ENCODE measurements at regions not wholly inside any gene's neighbourhood (a gene's known extent, or its start where the extent isn't known, plus 50 kb on each side); places are given as distances from the start of the nearest gene placed in this dataset.

DNA sequence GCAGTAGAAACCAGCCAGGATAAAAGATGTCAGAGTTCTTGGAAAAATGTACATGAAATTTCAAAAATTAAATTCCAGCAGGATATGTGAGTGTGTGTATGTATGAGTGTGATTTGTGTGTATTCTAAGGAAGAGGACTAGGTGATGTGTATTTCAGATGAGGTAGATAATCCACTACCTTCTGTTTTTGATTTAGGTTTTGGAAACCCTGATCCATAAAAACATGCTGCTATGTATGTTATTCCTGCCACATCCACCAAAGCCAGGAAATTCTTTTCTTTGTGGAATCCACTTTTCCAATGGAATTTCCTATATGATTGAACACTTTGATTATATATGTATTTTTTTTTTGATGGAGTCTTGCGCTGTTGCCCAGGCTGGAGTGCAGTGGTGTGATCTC is 276.9 kb downstream of the UQCRFS1 start:
- DNase-seq (ENCODE audit: low read depth in 2 of 2): no peak

DNA sequence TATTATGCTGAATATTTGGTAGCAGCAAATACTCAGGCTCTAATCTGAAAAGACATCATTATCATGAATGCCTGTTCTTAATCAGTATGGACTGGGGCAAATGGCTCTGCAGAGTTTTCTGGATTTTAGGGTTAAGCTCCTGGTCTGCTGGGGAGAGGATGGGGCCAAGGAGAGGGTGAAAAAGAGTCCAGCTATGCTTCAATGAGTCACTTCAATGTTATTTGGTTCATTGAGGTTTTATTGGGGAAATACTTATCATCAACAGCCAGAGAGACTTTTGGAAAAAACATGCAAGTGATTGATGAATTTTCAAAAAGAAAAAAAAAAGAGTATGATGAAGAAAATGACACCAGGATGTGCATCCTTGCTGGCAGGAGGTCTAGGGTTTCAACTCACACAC is 278.3 kb downstream of the UQCRFS1 start:
- no peak for DNase-seq (ENCODE audit: low read depth in 2 of 2)

DNA sequence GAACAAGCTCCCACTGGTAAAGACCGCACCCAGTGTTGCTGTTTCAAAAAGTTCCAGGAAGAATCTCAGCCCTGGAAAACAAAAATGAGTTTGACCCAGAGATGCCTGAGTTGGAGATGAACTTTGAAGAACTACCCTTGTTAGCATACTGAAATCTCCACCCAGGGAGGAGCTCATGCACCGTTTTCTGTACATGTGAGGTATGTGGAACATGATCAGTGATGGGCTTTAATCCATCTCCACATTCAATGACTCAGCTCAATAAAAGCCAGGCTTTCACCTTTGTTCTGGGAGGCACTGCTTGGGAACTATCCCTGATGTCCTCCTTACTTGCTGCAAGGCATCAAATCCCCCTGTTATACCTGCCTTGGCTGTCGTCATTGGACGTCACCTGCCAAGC is 279.9 kb downstream of the UQCRFS1 start:
- DNase-seq (ENCODE audit: low read depth in 2 of 2): no peak

DNA sequence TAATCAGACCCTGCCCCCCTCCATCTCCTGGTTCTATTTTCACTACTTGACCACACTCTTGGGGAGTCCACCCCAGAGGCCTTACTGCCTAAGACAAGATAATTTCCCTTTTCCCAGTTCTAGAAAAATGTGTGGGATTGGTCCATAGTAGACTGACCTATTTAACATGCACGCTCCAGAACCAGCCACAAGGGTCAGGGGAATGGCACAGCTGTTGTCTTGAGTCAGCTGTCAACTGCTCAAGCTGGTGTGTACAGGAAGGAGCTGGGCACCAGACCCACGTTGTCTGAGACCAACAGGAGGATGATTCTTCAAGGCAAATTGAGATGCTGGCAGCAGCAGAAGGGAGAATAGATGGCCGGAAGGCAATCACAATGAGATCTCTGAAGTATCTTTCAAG is 280.5 kb downstream of the UQCRFS1 start:
- DNase-seq (ENCODE audit: low read depth in 2 of 2): no peak

- DNase-seq (ENCODE audit: low read depth in 2 of 2): no peak
Measured at GRCh38 chr19:28929006-28929405, 283.9 kb downstream of the UQCRFS1 start.

DNA sequence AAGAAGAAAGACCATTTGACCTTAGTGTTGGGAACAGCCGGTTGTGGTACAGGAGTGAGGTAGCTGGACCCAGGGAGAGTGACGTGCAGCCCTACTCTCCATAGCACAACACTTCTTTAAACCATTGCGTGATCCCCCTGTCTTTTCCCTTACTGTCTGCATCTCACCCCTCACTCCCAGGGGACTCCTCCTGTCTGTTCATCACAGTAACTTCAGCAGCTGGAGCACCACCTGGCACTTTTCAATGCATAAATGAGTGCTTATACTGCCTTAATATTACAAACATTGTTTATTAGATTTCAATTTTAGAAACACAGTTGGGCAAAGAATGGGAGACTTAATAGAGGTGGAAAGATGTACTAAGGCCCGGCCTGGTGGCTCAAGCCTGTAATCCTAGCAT is 285.5 kb downstream of the UQCRFS1 start:
- DNase-seq (ENCODE audit: low read depth in 2 of 2): no peak

DNA sequence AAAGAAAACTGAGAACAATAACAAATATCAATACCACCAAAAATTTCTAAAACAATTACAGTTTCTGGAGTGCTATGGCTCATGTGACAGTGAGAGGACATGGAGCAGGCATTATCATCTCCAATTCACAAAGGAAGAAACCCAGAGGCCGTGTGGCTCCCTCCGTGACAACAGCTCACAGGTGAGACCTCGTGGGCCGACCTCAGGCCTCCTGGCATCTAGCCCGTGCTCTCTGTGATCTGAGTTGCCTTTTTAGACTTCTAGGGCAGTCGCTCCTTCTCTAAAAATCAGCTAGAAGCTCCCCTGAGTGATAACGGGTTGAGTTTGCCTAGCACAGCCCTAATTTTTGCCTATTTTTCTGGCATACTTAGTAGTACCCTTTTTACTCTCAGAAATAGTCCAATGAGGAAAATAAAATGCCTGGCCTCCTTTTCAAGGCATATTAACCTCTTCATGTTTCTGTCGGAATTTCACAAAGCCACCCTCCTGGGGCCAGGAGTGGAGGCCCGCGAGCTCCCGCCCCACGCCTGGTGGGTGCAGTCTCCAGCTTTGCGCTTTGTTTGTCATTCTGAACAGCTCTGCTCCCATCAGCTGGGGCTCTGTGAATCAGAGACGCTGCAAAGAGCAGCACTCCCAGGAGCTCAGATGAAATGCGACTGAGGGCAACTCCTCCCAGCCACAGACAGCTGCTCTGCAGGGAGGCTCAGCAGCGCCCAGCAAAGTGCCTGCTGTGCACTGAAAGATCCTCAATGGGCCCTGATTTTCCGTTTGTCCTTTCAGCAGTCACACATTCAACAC is 292.5 kb downstream of the UQCRFS1 start:
- DNase-seq (ENCODE audit: low read depth in 2 of 2): no peak

DNA sequence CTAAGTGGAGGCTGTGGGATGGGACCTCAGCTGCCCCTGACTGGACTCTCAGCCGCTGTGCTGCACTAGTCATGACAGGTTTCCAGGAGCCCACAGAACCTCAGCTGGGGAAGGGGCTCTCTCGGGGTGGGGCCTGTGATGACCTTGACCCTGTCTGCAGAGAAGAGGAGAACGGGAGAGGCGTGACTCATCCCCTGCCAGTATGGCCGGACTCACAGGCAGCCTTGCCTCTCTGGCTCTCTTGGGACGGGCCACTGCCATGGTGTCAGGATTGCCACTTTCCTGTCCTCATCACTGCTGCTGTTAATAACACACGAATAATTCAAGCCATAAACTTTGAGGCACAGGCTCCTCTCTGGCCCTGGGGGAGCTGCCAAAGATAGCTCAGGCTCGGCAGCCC is 295.3 kb downstream of the UQCRFS1 start:
- no peak for DNase-seq (ENCODE audit: low read depth in 2 of 2)

GRCh38 chr19:28915737-28916460 is 297.1 kb downstream of the UQCRFS1 start:
- no peak for DNase-seq (ENCODE audit: low read depth in 2 of 2)

DNA sequence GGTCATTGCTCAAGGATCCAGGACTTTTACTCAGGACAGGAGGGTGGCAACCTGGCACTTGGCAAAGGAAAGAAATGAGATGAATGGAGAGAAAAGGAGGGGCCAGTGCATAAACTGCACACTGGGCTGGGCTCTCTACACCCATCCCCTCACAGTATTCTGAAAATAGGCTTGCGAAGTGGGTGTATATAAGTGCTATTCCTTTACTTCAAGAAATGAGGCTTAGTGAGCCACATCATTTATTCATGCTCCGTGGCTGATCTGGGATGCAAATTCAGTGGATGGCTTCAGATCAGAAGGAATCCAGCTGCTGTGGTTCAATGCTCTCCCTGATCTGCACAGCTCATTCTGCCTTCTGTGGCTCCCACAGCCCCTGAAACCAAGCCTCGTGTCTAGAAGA is 297.7 kb downstream of the UQCRFS1 start:
- no peak for DNase-seq (ENCODE audit: low read depth in 2 of 2)

DNA sequence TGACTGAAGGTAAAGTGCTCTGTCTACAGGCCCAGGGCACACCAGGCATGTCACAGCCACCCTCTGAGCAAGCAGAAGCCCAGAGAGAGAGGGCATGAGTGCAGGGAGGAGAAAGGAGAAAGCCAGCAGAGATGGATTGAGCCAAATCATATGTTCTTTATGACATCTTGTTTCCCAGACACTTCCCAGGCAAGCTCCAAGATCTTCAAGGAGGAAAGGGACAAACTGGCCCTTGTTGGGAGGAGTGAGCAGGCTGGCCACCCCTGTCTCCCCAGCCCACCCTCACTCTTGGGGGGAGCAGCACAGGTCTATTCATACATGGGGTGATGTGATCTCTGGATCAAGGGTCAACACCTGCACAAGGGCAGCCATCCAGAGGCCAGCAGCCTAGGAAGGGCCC is 298.8 kb downstream of the UQCRFS1 start:
- DNase-seq (ENCODE audit: low read depth in 2 of 2): no peak

DNA sequence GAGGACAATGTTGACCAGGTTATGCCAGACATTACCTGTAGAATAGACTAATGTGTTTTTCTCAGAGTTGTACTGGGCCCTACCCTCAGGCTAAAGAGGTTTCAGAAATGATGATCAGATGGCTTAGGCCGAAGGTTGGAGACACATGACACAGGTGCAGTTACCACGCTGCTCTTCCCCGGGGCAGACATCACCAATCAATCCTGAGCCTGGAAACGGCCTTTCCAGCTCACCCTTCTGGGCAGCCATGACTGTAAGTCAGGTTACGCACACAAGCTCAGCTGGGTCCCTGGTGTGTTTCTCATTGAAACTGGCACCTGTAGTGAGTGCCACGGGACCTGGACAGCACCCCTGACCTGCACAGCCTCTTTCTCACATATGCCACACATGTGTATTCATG is 299.3 kb downstream of the UQCRFS1 start:
- no peak for DNase-seq (ENCODE audit: low read depth in 2 of 2)

DNA sequence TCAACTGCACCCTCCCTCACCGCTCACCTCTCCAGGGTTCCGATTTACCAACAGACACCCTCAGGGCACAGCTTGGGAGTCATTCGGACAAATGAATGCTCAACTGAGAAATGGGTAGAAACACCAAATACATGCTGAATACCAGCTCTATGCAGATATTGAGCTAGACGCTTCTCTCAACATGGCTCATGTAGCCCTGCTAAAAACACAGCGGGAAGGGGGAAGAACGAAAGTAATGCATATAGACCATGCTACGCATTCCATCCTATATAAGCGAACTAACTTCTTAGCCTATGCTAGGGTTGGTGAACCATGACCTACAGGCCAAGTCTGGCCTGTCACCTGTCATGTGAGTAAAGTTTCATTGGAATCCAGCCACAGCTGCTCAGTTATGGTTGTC is 304.0 kb downstream of the UQCRFS1 start:
- DNase-seq (ENCODE audit: low read depth in 2 of 2): no peak

- DNase-seq (ENCODE audit: low read depth in 2 of 2): no peak
Measured at GRCh38 chr19:28907534-28907933, 305.4 kb downstream of the UQCRFS1 start.

DNA sequence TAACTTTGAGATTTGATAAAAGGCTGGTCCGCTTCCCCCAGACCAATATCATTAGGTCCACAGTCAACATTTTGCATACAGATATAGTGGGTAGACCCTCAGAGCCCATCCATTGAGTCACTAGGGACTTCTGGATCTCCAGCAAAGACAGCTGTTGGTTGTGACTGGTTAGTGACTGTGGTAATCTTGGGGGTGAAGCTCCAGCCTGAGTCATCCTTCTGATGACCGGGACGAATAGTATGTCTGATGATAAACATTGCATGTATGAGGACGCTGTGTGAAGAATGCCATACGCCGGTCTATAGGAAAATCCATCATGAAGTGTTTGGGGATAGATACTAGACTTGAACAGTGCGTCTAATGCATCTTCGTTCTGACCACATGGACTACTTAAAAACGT is 307.0 kb downstream of the UQCRFS1 start:
- DNase-seq (ENCODE audit: low read depth in 2 of 2): no peak

GRCh38 chr19:28899703-28900102 is 313.2 kb downstream of the UQCRFS1 start:
- DNase-seq (ENCODE audit: low read depth in 2 of 2): no peak

- DNase-seq (ENCODE audit: low read depth in 2 of 2): no peak
Measured at GRCh38 chr19:28898249-28898648, 314.7 kb downstream of the UQCRFS1 start.

DNA sequence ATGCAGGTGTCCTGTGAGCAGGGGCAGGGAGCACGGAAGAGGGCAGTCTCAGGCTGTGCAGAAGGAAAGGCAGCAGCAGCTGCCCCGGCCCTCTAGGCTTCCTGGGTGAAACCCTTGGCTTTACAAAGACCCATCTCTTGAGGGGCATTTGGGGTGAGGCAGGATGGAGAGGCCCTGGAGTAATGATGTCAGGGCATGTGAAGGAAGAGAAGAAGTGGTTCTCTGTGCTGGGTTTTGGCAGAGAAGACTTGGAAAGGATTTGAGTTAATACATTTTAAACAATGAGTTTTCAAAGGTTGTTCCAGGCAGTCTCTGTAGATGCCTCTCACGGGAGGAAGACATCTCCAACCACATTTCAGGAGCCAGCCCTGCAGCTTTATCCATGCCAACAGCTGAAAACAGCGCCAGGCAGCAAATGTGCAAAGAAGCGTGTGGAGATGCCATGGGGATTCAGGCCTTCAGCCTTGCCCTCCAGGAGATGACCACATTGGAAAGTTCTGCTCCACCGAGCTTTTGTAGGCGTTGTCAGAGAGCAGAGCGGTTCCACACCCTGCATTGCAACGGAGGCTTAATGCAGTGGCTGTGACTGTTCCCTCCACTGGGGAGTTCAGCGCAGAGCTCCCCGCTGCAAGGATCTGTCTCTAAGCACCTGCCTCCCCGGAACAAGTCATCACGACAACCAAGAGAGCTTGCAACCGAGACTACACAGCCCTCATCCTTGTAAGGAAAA is 322.8 kb downstream of the UQCRFS1 start:
- DNase-seq (ENCODE audit: low read depth in 2 of 2): no peak

GRCh38 chr19:28887920-28888618 is 324.9 kb downstream of the UQCRFS1 start:
- no peak for DNase-seq (ENCODE audit: low read depth in 2 of 2)

GRCh38 chr19:28886708-28887107 is 326.2 kb downstream of the UQCRFS1 start:
- no peak for DNase-seq (ENCODE audit: low read depth in 2 of 2)

GRCh38 chr19:28885965-28886364 is 327.0 kb downstream of the UQCRFS1 start:
- DNase-seq (ENCODE audit: low read depth in 2 of 2): no peak

Data from activated CD4-positive, alpha-beta T cell treated with anti-CD3 and anti-CD28 coated beads for 24 hours (primary cell).